GM12875 (cell line): ENCODE measurements at regions not wholly inside any gene's neighbourhood (a gene's known extent, or its start where the extent isn't known, plus 50 kb on each side); places are given as distances from the start of the nearest gene placed in this dataset.

Experiments
- H3K4me3 ChIP-seq: one replicate; pipeline ENCODE4 v1.5.1; 2011; ENCODE audit warnings: low read depth, low read length, control low read depth
- CTCF ChIP-seq: IDR thresholded peaks from 2 replicates; pipeline ENCODE4 v1.5.1; 2011; ENCODE audit warnings: low read depth, mild to moderate bottlenecking, control low read depth, inconsistent platforms, low read length, moderate library complexity, borderline replicate concordance; ENCODE audit not compliant: insufficient read depth

GRCh38 chr3:165403666-165404065, 207.5 kb upstream of the SLITRK3 start:
- TF ChIP-seq CTCF: no peak
- no peak overlapping the region for H3K4me3 ChIP-seq

GRCh38 chr3:165395188-165395587, 199.0 kb upstream of the SLITRK3 start:
- TF ChIP-seq CTCF: no peak
- H3K4me3 ChIP-seq: no peak overlapping the region

- no peak overlapping the region for H3K4me3 ChIP-seq
- TF ChIP-seq CTCF: no peak
Measured at GRCh38 chr3:165393461-165393860, 197.3 kb upstream of the SLITRK3 start.

- TF ChIP-seq CTCF: no peak
- H3K4me3 ChIP-seq: no peak overlapping the region
Measured at GRCh38 chr3:165390166-165390565, 194.0 kb upstream of the SLITRK3 start.

DNA sequence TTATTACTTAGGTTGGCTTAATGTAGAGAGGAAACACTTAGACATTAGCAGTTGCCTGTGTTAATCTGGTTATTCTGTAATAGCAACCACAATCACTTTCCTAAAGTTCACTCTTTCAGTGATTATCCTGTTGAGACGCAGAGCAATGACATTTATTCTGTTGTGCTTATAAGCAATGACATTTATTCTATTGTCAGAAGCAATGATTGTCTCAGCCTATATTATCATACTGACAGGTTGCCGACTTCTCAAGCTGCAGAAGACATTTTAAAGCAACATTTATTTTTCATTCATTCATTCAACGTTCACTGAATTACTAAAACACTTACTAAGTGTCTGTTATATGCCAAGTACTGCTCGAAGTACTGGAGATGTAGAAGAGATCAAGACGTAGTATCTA, 193.5 kb upstream of the SLITRK3 start:
- no peak for TF ChIP-seq CTCF
- no peak overlapping the region for H3K4me3 ChIP-seq

DNA sequence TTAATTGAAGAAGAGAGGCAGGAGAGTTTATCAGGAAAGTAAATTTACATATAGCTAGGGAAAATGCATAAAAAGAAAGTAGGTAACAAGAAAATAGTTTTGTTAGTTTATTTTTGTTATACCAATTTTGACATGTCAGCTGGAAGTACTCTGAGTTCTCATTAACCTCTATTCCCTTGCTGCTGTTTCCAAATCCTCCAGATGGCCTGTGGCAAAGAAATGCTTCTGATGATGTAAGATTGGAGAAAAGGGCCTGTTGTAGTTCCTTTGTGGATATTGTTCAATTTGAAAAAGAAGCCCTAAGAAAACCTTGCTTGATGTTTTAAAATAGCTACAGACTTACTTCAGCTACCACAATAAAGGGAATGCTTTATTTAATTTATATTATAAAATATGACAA, 192.9 kb upstream of the SLITRK3 start:
- no peak for TF ChIP-seq CTCF
- no peak overlapping the region for H3K4me3 ChIP-seq

- no peak overlapping the region for H3K4me3 ChIP-seq
- TF ChIP-seq CTCF: no peak
Measured at GRCh38 chr3:165383381-165383780, 187.2 kb upstream of the SLITRK3 start.
